ENCODE measurements at regions not wholly inside any gene's neighbourhood (a gene's known extent, or its start where the extent isn't known, plus 50 kb on each side); places are given as distances from the start of the nearest gene placed in this dataset.

DNA sequence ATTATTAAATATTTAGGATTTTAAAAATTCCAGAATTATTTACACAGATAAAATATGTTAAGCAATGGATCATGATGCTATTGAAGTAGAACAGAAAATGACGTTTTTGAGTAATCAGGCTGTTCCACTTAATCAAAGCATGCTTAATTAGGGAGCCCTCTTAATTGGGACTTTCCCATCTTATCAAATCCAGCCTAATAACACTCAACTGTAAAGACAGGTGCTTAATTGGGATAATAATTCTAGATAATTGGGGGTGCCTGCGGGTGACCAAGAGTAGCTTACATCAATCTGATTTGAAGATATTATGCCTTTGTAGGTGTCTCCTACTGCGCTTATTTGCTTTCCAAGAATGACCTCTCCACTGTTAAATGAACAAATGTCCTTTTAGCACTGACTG, 742.2 kb upstream of the SLITRK6 start:
- H3K4me3 ChIP-seq, result no peak overlapping the region
- WGBS, 3 donors, result 35 to 59% (median 40%) methylated on average over 3 of the region's 3 CpGs
- H3K36me3 ChIP-seq, result no peaks in the 10 kb centered on the region
- H3K27me3 ChIP-seq, result no peaks in the 10 kb centered on the region
- no peaks in the 10 kb centered on the region for H3K9me3 ChIP-seq
- no peaks in the 10 kb centered on the region for H3K4me1 ChIP-seq (ENCODE audit: insufficient read depth)
- no peak for DNase-seq
- TF ChIP-seq POLR2A (IDR thresholded peaks at IDR 0.05) (no peak), EP300 (IDR thresholded peaks at IDR 0.05) (no peak)
- TF ChIP-seq, protein P1, sequence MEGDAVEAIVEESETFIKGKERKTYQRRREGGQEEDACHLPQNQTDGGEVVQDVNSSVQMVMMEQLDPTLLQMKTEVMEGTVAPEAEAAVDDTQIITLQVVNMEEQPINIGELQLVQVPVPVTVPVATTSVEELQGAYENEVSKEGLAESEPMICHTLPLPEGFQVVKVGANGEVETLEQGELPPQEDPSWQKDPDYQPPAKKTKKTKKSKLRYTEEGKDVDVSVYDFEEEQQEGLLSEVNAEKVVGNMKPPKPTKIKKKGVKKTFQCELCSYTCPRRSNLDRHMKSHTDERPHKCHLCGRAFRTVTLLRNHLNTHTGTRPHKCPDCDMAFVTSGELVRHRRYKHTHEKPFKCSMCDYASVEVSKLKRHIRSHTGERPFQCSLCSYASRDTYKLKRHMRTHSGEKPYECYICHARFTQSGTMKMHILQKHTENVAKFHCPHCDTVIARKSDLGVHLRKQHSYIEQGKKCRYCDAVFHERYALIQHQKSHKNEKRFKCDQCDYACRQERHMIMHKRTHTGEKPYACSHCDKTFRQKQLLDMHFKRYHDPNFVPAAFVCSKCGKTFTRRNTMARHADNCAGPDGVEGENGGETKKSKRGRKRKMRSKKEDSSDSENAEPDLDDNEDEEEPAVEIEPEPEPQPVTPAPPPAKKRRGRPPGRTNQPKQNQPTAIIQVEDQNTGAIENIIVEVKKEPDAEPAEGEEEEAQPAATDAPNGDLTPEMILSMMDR (IDR thresholded peaks at IDR 0.05), result no peak
- intact Hi-C loops (cut with DNase I), result no loop called here
- no peak overlapping the region for H3K27ac ChIP-seq

GRCh38 chr13:86554066-86554465, 754.8 kb upstream of the SLITRK6 start:
- H3K4me3 ChIP-seq, result no peak overlapping the region
- DNase-seq, result no peak
- intact Hi-C loops (cut with DNase I), result no loop called here
- no peaks in the 10 kb centered on the region for H3K27me3 ChIP-seq
- H3K27ac ChIP-seq, result no peak overlapping the region
- no peaks in the 10 kb centered on the region for H3K4me1 ChIP-seq (ENCODE audit: insufficient read depth)
- H3K36me3 ChIP-seq, result no peaks in the 10 kb centered on the region
- TF ChIP-seq, protein P1 (IDR thresholded peaks at IDR 0.05), result no peak
- TF ChIP-seq POLR2A (IDR thresholded peaks at IDR 0.05), result no peak
- TF ChIP-seq EP300 (IDR thresholded peaks at IDR 0.05), result no peak
- no peaks in the 10 kb centered on the region for H3K9me3 ChIP-seq

- Histone ChIP-seq H3K9me3 (no peaks in the 10 kb centered on the region), H3K4me1 (ENCODE audit: insufficient read depth) (no peaks in the 10 kb centered on the region), H3K4me3 (no peak overlapping the region), H3K36me3 (no peaks in the 10 kb centered on the region), H3K27ac (no peak overlapping the region), H3K27me3 (no peaks in the 10 kb centered on the region)
- intact Hi-C loops (cut with DNase I), result no loop called here
- 66 to 75% (median 74%) methylated on average over 1 of the region's 1 CpG for WGBS, 3 donors
- no peak for DNase-seq
- no peak for TF ChIP-seq POLR2A (IDR thresholded peaks at IDR 0.05)
- TF ChIP-seq EP300 (IDR thresholded peaks at IDR 0.05), result no peak
- TF ChIP-seq, protein P1 (IDR thresholded peaks at IDR 0.05), result no peak
These were observed 760.7 kb upstream of the SLITRK6 start for GRCh38 chr13:86559901-86560300.

DNA sequence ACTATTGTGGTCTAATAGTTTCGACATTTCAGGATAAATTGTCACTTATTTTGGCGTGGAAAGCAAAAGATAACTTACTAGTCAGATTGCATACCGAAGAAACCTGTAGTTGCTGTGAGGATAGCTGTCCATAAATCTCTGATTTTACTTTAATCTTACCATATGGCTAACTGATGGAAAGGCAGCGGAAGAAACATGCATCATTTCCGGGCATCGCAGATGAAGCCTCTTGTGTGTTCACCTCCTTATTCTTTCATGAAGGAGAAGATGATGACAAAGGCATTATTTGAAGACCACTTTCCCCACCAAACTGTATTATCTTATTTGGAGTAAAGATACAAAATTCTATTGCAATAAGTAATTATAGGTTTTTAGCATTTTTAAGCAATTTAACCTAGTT, 763.6 kb upstream of the SLITRK6 start:
- no peaks in the 10 kb centered on the region for H3K27me3 ChIP-seq
- H3K27ac ChIP-seq, result no peak overlapping the region
- intact Hi-C loops (cut with DNase I), result no loop called here
- 87 to 92% (median 90%) methylated on average over 6 of the region's 6 CpGs for WGBS, 3 donors
- no peaks in the 10 kb centered on the region for H3K4me1 ChIP-seq (ENCODE audit: insufficient read depth)
- TF ChIP-seq, protein P1 (IDR thresholded peaks at IDR 0.05), result no peak
- TF ChIP-seq POLR2A (IDR thresholded peaks at IDR 0.05) (no peak), EP300 (IDR thresholded peaks at IDR 0.05) (no peak)
- no peaks in the 10 kb centered on the region for H3K36me3 ChIP-seq
- no peaks in the 10 kb centered on the region for H3K9me3 ChIP-seq
- DNase-seq, result no peak
- H3K4me3 ChIP-seq, result no peak overlapping the region

- intact Hi-C loops (cut with DNase I), result no loop called here
- WGBS, 3 donors, result 46 to 64% (median 49%) methylated on average over 2 of the region's 2 CpGs
- no peak for DNase-seq
- Histone ChIP-seq H3K9me3 (no peaks in the 10 kb centered on the region), H3K36me3 (no peaks in the 10 kb centered on the region), H3K27ac (no peak overlapping the region), H3K4me3 (no peak overlapping the region), H3K4me1 (ENCODE audit: insufficient read depth) (no peaks in the 10 kb centered on the region), H3K27me3 (no peaks in the 10 kb centered on the region)
- TF ChIP-seq EP300 (IDR thresholded peaks at IDR 0.05), result no peak
- TF ChIP-seq, protein P1 (IDR thresholded peaks at IDR 0.05), result no peak
- TF ChIP-seq POLR2A (IDR thresholded peaks at IDR 0.05), result no peak
These were observed 764.1 kb upstream of the SLITRK6 start for GRCh38 chr13:86563308-86563707.

All from ovary (tissue), 7 donors.